ENCODE measurements at regions not wholly inside any gene's neighbourhood (a gene's known extent, or its start where the extent isn't known, plus 50 kb on each side); places are given as distances from the start of the nearest gene placed in this dataset.

DNA sequence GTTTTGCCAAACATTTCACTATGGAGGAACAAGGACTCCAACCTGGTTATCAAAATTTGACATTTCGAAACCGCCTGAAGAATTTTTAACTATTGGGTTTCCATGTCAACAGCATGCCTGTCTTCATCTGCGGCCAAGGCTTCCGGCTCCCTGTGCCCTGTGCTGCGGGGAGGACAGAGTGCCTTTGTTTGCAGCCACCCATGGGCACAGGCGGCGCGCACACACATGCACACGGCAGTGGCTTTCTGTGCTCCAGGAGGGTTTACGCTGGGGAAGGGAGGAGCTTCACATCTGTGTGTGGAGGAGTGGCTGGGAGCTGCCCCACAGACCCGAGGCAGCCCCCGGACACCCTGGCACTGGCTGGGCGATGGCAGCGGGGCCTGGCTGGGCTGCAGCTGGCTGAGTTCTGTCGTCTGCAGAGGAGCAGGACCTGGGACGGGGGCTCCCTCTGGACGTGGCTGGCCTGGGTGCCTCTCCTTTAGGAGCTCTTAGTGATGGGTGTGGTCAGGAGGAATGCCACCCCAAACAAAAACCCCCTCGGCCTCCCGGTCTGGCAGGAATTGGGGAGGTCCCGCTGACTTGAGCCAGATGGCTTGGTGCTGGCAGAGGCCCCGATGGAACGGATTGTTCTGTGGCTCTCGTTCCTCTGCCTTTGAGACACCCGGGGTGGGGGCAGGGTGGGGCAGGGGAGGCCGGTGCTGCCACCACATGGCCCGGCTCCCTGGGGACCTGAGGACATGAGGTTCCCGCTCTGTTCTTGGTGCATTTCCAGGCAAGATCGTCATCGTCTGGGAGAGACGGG lies 1290.9 kb downstream of the BRD1 start:
- H4K20me1 ChIP-seq (ENCODE audit: insufficient read depth), result no peaks in the 10 kb centered on the region
- CTCF ChIA-PET, result no interaction called here
- POLR2A ChIA-PET, result no interaction called here

More for the DNA sequence above, 1290.9 kb downstream of the BRD1 start:
- no peak overlapping the region for H2AFZ ChIP-seq (ENCODE audit: low read depth, low read length, poor library complexity, severe bottlenecking)
- RAD21 ChIA-PET (ENCODE audit: low non-redundant PET in 1 of 2, low total read pairs in 2 of 2, uncharacterized antibody in 2 of 2, unreplicated experiment in 2 of 2), result no interaction called here
- no peak overlapping the region for H3K4me3 ChIP-seq (replicated peaks in 1 of 2; ENCODE audit: low read depth in 1 of 2, low read length in 2 of 2)
- intact Hi-C loops (cut with micrococcal nuclease), result no loop called here
- TF ChIP-seq SRF (IDR thresholded peaks at IDR 0.05; ENCODE audit: low read depth), result no peak
- TF ChIP-seq, protein P1, sequence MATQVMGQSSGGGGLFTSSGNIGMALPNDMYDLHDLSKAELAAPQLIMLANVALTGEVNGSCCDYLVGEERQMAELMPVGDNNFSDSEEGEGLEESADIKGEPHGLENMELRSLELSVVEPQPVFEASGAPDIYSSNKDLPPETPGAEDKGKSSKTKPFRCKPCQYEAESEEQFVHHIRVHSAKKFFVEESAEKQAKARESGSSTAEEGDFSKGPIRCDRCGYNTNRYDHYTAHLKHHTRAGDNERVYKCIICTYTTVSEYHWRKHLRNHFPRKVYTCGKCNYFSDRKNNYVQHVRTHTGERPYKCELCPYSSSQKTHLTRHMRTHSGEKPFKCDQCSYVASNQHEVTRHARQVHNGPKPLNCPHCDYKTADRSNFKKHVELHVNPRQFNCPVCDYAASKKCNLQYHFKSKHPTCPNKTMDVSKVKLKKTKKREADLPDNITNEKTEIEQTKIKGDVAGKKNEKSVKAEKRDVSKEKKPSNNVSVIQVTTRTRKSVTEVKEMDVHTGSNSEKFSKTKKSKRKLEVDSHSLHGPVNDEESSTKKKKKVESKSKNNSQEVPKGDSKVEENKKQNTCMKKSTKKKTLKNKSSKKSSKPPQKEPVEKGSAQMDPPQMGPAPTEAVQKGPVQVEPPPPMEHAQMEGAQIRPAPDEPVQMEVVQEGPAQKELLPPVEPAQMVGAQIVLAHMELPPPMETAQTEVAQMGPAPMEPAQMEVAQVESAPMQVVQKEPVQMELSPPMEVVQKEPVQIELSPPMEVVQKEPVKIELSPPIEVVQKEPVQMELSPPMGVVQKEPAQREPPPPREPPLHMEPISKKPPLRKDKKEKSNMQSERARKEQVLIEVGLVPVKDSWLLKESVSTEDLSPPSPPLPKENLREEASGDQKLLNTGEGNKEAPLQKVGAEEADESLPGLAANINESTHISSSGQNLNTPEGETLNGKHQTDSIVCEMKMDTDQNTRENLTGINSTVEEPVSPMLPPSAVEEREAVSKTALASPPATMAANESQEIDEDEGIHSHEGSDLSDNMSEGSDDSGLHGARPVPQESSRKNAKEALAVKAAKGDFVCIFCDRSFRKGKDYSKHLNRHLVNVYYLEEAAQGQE (IDR thresholded peaks at IDR 0.05; ENCODE audit: low read depth), result no peak
- no peak for TF ChIP-seq SIN3A (IDR thresholded peaks at IDR 0.05; ENCODE audit: low read depth)
- TF ChIP-seq ZNF274 (IDR thresholded peaks at IDR 0.05; ENCODE audit: low read depth, low read length), result no peak
- TF ChIP-seq, protein P2, sequence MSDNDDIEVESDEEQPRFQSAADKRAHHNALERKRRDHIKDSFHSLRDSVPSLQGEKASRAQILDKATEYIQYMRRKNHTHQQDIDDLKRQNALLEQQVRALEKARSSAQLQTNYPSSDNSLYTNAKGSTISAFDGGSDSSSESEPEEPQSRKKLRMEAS (IDR thresholded peaks at IDR 0.05), result no peak
- no peak for TF ChIP-seq SP1 (IDR thresholded peaks at IDR 0.05; ENCODE audit: low read depth)
- no peak for TF ChIP-seq CBX3 (IDR thresholded peaks at IDR 0.05; ENCODE audit: low read depth)
- no peak for TF ChIP-seq POLR2AphosphoS5 (IDR thresholded peaks at IDR 0.05; ENCODE audit: low read depth, low read length)
- no peak for TF ChIP-seq YY1 (IDR thresholded peaks at IDR 0.05; ENCODE audit: extremely low read depth, insufficient replicate concordance, low read depth, low read length)
- no peak for TF ChIP-seq JUND (IDR thresholded peaks at IDR 0.05)
- no peak for TF ChIP-seq TCF7L2 (IDR thresholded peaks at IDR 0.05; ENCODE audit: borderline replicate concordance, extremely low read depth, insufficient read depth, insufficient read length)
- no peak for TF ChIP-seq FOSL1 (IDR thresholded peaks at IDR 0.05; ENCODE audit: low read depth)
- TF ChIP-seq, protein P3, sequence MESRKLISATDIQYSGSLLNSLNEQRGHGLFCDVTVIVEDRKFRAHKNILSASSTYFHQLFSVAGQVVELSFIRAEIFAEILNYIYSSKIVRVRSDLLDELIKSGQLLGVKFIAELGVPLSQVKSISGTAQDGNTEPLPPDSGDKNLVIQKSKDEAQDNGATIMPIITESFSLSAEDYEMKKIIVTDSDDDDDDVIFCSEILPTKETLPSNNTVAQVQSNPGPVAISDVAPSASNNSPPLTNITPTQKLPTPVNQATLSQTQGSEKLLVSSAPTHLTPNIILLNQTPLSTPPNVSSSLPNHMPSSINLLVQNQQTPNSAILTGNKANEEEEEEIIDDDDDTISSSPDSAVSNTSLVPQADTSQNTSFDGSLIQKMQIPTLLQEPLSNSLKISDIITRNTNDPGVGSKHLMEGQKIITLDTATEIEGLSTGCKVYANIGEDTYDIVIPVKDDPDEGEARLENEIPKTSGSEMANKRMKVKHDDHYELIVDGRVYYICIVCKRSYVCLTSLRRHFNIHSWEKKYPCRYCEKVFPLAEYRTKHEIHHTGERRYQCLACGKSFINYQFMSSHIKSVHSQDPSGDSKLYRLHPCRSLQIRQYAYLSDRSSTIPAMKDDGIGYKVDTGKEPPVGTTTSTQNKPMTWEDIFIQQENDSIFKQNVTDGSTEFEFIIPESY (IDR thresholded peaks at IDR 0.05; ENCODE audit: extremely low read depth, insufficient replicate concordance, low read length), result no peak
- TF ChIP-seq CEBPB (IDR thresholded peaks at IDR 0.05; ENCODE audit: low read depth), result no peak
- no peak for TF ChIP-seq ELF1 (IDR thresholded peaks at IDR 0.05; ENCODE audit: borderline replicate concordance, low read depth)
- TF ChIP-seq ZFX (IDR thresholded peaks at IDR 0.05), result no peak
- no peak for TF ChIP-seq EGR1 (IDR thresholded peaks at IDR 0.05; ENCODE audit: low read depth)
- TF ChIP-seq, protein P4, sequence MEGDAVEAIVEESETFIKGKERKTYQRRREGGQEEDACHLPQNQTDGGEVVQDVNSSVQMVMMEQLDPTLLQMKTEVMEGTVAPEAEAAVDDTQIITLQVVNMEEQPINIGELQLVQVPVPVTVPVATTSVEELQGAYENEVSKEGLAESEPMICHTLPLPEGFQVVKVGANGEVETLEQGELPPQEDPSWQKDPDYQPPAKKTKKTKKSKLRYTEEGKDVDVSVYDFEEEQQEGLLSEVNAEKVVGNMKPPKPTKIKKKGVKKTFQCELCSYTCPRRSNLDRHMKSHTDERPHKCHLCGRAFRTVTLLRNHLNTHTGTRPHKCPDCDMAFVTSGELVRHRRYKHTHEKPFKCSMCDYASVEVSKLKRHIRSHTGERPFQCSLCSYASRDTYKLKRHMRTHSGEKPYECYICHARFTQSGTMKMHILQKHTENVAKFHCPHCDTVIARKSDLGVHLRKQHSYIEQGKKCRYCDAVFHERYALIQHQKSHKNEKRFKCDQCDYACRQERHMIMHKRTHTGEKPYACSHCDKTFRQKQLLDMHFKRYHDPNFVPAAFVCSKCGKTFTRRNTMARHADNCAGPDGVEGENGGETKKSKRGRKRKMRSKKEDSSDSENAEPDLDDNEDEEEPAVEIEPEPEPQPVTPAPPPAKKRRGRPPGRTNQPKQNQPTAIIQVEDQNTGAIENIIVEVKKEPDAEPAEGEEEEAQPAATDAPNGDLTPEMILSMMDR (IDR thresholded peaks at IDR 0.05 in 2 of 3, conservative IDR thresholded peaks at IDR 0.05 in 1 of 3; ENCODE audit: borderline replicate concordance in 1 of 3, insufficient read depth in 1 of 3, low read depth in 2 of 3, low read length in 2 of 3), result no peak
- no peak for TF ChIP-seq EZH2phosphoT487 (IDR thresholded peaks at IDR 0.05; ENCODE audit: borderline replicate concordance)
- ATAC-seq (no peak), DNase-seq (ENCODE audit: low read depth, low spot score) (no peak)
- no peaks in the 10 kb centered on the region for H3K9me2 ChIP-seq (ENCODE audit: insufficient read depth)
- no peak overlapping the region for H3K27ac ChIP-seq (ENCODE audit: low read depth, low read length)
- no peaks in the 10 kb centered on the region for H3K27me3 ChIP-seq (ENCODE audit: insufficient read depth, low read length)
- no TSS peak for BruUV-seq (replicated peaks)
- no peak overlapping the region for H3K4me2 ChIP-seq (ENCODE audit: low read length)
- H3K4me1 ChIP-seq (ENCODE audit: control insufficient read depth in 1 of 2, insufficient read depth in 2 of 2, low read length in 2 of 2), result no peaks in the 10 kb centered on the region
- no peaks in the 10 kb centered on the region for H3K79me2 ChIP-seq (ENCODE audit: insufficient read depth, low read length)
- H3K36me3 ChIP-seq (ENCODE audit: control insufficient read depth in 1 of 2, insufficient read depth in 2 of 2, low read length in 2 of 2), result no peaks in the 10 kb centered on the region
- no peaks in the 10 kb centered on the region for H3K9me3 ChIP-seq (ENCODE audit: control insufficient read depth in 1 of 2, insufficient read depth in 1 of 2, low read depth in 1 of 2, low read length in 2 of 2)
- H3K9ac ChIP-seq (ENCODE audit: low read length), result no peak overlapping the region
